ENCODE measurements at regions not wholly inside any gene's neighbourhood (a gene's known extent, or its start where the extent isn't known, plus 50 kb on each side); places are given as distances from the start of the nearest gene placed in this dataset.

- H3K36me3 ChIP-seq = no peaks in the 10 kb centered on the region
- H3K27ac ChIP-seq = no peak overlapping the region
- H3K4me3 ChIP-seq = no peak overlapping the region
- peak in 1 of 2 donors; percentile 43 for DNase-seq (ENCODE audit: low read depth in 1 of 2, low spot score in 1 of 2)
- TF ChIP-seq CTCF (IDR thresholded peaks at IDR 0.05; ENCODE audit: low read depth, low read length) = no peak
- no peaks in the 10 kb centered on the region for H3K27me3 ChIP-seq
- H3K4me1 ChIP-seq (ENCODE audit: low read depth) = peaks cover 29% of the 10 kb centered on the region
- H3K9me3 ChIP-seq (ENCODE audit: low read depth) = no peaks in the 10 kb centered on the region
Observed at GRCh38 chr16:85335584-85336491, 223.6 kb upstream of the CIBAR2 start.

GRCh38 chr16:85337910-85338637 is 225.8 kb upstream of the CIBAR2 start:
- Histone ChIP-seq H3K4me1 (ENCODE audit: low read depth) (peaks cover 45% of the 10 kb centered on the region), H3K36me3 (no peaks in the 10 kb centered on the region), H3K27me3 (no peaks in the 10 kb centered on the region), H3K27ac (no peak overlapping the region), H3K4me3 (no peak overlapping the region), H3K9me3 (ENCODE audit: low read depth) (no peaks in the 10 kb centered on the region)
- TF ChIP-seq CTCF (IDR thresholded peaks at IDR 0.05; ENCODE audit: low read depth, low read length) = no peak
- DNase-seq (ENCODE audit: low read depth in 1 of 2, low spot score in 1 of 2) = no peak

GRCh38 chr16:85338638-85338982 is 226.3 kb upstream of the CIBAR2 start:
- H3K4me1 ChIP-seq (ENCODE audit: low read depth) = peaks cover 45% of the 10 kb centered on the region
- H3K27me3 ChIP-seq = no peaks in the 10 kb centered on the region
- H3K36me3 ChIP-seq = no peaks in the 10 kb centered on the region
- TF ChIP-seq CTCF (IDR thresholded peaks at IDR 0.05; ENCODE audit: low read depth, low read length) = no peak
- DNase-seq (ENCODE audit: low read depth in 1 of 2, low spot score in 1 of 2) = no peak
- H3K27ac ChIP-seq = no peak overlapping the region
- no peak overlapping the region for H3K4me3 ChIP-seq
- no peaks in the 10 kb centered on the region for H3K9me3 ChIP-seq (ENCODE audit: low read depth)

GRCh38 chr16:85338989-85339685 is 226.9 kb upstream of the CIBAR2 start:
- H3K36me3 ChIP-seq = no peaks in the 10 kb centered on the region
- H3K4me3 ChIP-seq = no peak overlapping the region
- H3K4me1 ChIP-seq (ENCODE audit: low read depth) = peaks cover 41% of the 10 kb centered on the region
- no peaks in the 10 kb centered on the region for H3K9me3 ChIP-seq (ENCODE audit: low read depth)
- DNase-seq (ENCODE audit: low read depth in 1 of 2, low spot score in 1 of 2) = no peak
- TF ChIP-seq CTCF (IDR thresholded peaks at IDR 0.05; ENCODE audit: low read depth, low read length) = no peak
- H3K27me3 ChIP-seq = no peaks in the 10 kb centered on the region
- no peak overlapping the region for H3K27ac ChIP-seq

- Histone ChIP-seq H3K9me3 (ENCODE audit: low read depth) (no peaks in the 10 kb centered on the region), H3K27me3 (no peaks in the 10 kb centered on the region), H3K27ac (peak overlapping the region; percentile 4), H3K4me1 (ENCODE audit: low read depth) (peaks cover 23% of the 10 kb centered on the region), H3K4me3 (no peak overlapping the region), H3K36me3 (no peaks in the 10 kb centered on the region)
- no peak for DNase-seq (ENCODE audit: low read depth in 1 of 2, low spot score in 1 of 2)
- no peak for TF ChIP-seq CTCF (IDR thresholded peaks at IDR 0.05; ENCODE audit: low read depth, low read length)
Observed at GRCh38 chr16:85341972-85342695, 229.9 kb upstream of the CIBAR2 start.
